ENCODE measurements at regions not wholly inside any gene's neighbourhood (a gene's known extent, or its start where the extent isn't known, plus 50 kb on each side); places are given as distances from the start of the nearest gene placed in this dataset.

DNA sequence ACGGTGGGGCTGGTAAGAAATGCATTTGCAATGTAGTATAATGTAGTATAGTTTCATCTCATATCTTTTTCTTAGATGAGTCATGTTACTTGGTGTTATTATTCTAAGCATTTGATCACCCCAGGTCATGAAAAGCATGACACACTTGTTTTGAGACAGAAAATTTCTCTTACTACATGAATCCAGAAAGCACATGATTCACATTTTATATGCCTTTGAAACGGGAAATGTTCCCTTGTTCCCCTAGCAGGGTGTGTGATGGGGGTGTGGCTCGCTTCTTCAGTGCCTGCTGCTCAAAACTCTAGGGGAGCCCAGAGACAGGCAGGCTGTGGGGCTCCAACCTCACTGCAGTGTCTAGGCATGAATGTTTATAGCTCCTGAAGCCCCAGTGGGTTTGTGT lies 116.0 kb upstream of the RAB27B start:
- no TSS peak for BruUV-seq (replicated peaks)
- Histone ChIP-seq H3K4me3 (ENCODE audit: insufficient read depth, low read depth, low read length) (no peak overlapping the region), H3K4me1 (ENCODE audit: control insufficient read depth, insufficient read depth, low read length) (peaks cover 11% of the 10 kb centered on the region), H3K4ac (ENCODE audit: low read depth, low read length) (peak overlapping the region; percentile 22; the same call in 1 of the 2 replicates), H3K9me1 (ENCODE audit: insufficient read depth, low read length) (peaks cover 9% of the 10 kb centered on the region; the same call in 1 of the 2 replicates), H4K20me1 (ENCODE audit: insufficient read depth, low read length) (no peaks in the 10 kb centered on the region), H4K5ac (ENCODE audit: low read depth, low read length) (no peak overlapping the region), H2BK15ac (ENCODE audit: low read depth, low read length) (no peak overlapping the region), H4K8ac (ENCODE audit: low read depth in 2 of 2, low read length in 2 of 2) (0 out of 4 replicates have a peak overlapping the region, but pooled peaks of 1 of the 2 experiments have one; percentile 4), H2BK5ac (ENCODE audit: low read depth, low read length, poor library complexity, severe bottlenecking) (no peak overlapping the region), H3K23ac (ENCODE audit: low read depth, low read length) (no peak overlapping the region), H2AFZ (replicated peaks; ENCODE audit: low read length, poor library complexity) (no peak overlapping the region), H3K14ac (replicated peaks; ENCODE audit: low read depth, low read length) (peak overlapping the region; percentile 5; the same call in 1 of the 2 replicates), H3K79me1 (ENCODE audit: low read depth in 1 of 2, low read length in 2 of 2) (no peaks in the 10 kb centered on the region), H2BK20ac (ENCODE audit: low read depth, low read length) (no peak overlapping the region), H3K36me3 (ENCODE audit: control insufficient read depth, insufficient read depth, low read length) (no peaks in the 10 kb centered on the region), H3K27me3 (ENCODE audit: control insufficient read depth, insufficient read depth, low read length) (no peaks in the 10 kb centered on the region), H3K4me2 (ENCODE audit: low read depth, low read length) (peak overlapping the region; percentile 44; the same call in 1 of the 2 replicates), H3K18ac (ENCODE audit: low read depth, low read length) (no peak overlapping the region), H4K91ac (ENCODE audit: insufficient read depth, low read depth, low read length) (peak overlapping the region; percentile 8; the same call in 1 of the 2 replicates), H2AK9ac (replicated peaks; ENCODE audit: low read depth, low read length, poor library complexity) (no peak overlapping the region), H3K27ac (ENCODE audit: insufficient read depth, low read length) (peak overlapping the region; percentile 1; the same call in 1 of the 2 replicates), H2AK5ac (ENCODE audit: low read depth, low read length) (no peak overlapping the region), H3K9me3 (ENCODE audit: control insufficient read depth, insufficient read depth, low read length) (no peaks in the 10 kb centered on the region), H3K56ac (ENCODE audit: extremely low read depth, insufficient read depth, low read length) (no peak overlapping the region), H2BK120ac (ENCODE audit: low read depth, low read length) (peak overlapping the region; percentile 53), H3K9ac (ENCODE audit: low read depth, low read length) (no peak overlapping the region)
- peak; percentile 86 for TF ChIP-seq FOS (IDR thresholded peaks at IDR 0.05; ENCODE audit: low read depth, low read length)
- TF ChIP-seq CHD1 (IDR thresholded peaks at IDR 0.05; ENCODE audit: low read depth, low read length), result no peak
- TF ChIP-seq BHLHE40 (IDR thresholded peaks at IDR 0.05; ENCODE audit: low read depth, low read length), result peak; percentile 62; the same call in 1 of the 2 replicates
- TF ChIP-seq NFE2L2 (IDR thresholded peaks at IDR 0.05; ENCODE audit: low read depth, low read length), result peak; percentile 40; the same call in 1 of the 2 replicates
- WGBS, 2 experiments (ENCODE audit: extremely low coverage in 2 of 2, insufficient read length in 1 of 2), result no CpG with 5 or more reads among the region's 3 CpGs
- intact Hi-C loops (cut with micrococcal nuclease), result no loop called here
- dilution Hi-C loops (cut with HindIII; ENCODE audit: low sequenced_read_pairs, unreplicated experiment), result no loop called here
- CTCF ChIA-PET, result no interaction called here
- in situ Hi-C loops (cut with MboI; ENCODE audit: low sequenced_read_pairs), result no loop called here
- DNase-seq, result peak; percentile 87
- POLR2A ChIA-PET (ENCODE audit: unreplicated experiment), result no interaction called here
- peak; percentile 97 for ATAC-seq (ENCODE audit: low read depth)
